DND-41 (cell line): ENCODE measurements at regions not wholly inside any gene's neighbourhood (a gene's known extent, or its start where the extent isn't known, plus 50 kb on each side); places are given as distances from the start of the nearest gene placed in this dataset.

ENCODE experiments used
- ATAC-seq: fragments of 200-7000 bp; cut with Tn5 transposase; 3 replicates; pipeline ENCODE4 v1.9.1; 2021; ENCODE audit warnings: low read depth; ENCODE audit not compliant: insufficient read depth
- DNase-seq: peaks from one replicate; pipeline ENCODE4 v3.0.0-alpha.2; 2020
- H2AFZ ChIP-seq: 2 replicates; pipeline ENCODE4 v1.6.0; 2012; ENCODE audit warnings: low read depth, low read length
- H3K27ac ChIP-seq: 2 replicates; pipeline ENCODE4 v1.5.1; 2012; ENCODE audit warnings: low read length, inconsistent platforms
- H3K27me3 ChIP-seq: fragments of 200-600 bp; sonication (generic); 2 replicates; pipeline ENCODE4 v1.6.0; 2012; ENCODE audit warnings: low read length, mild to moderate bottlenecking, inconsistent platforms; ENCODE audit not compliant: insufficient read depth, poor library complexity
- H3K36me3 ChIP-seq: 2 replicates; pipeline ENCODE4 v1.5.1; 2012; ENCODE audit warnings: low read length, inconsistent platforms; ENCODE audit not compliant: insufficient read depth
- H3K4me1 ChIP-seq: 2 replicates; pipeline ENCODE4 v1.5.1; 2012; ENCODE audit warnings: mild to moderate bottlenecking, low read length; ENCODE audit not compliant: insufficient read depth
- H3K4me2 ChIP-seq: 2 replicates; pipeline ENCODE4 v1.6.0; 2012; ENCODE audit warnings: mild to moderate bottlenecking, moderate library complexity, low read length, inconsistent platforms; ENCODE audit not compliant: insufficient read depth
- H3K4me3 ChIP-seq, 2 experiments: fragments of 200-600 bp in 1 of 2; shearing (Covaris generic) in 1 of 2; 2 replicates each; pipeline ENCODE4 v1.5.1; 2012 to 2016; ENCODE audit warnings: inconsistent platforms in 2 of 2, low read length in 2 of 2, mild to moderate bottlenecking in 2 of 2, low read depth in 1 of 2, moderate library complexity in 1 of 2
- H3K79me2 ChIP-seq: 2 replicates; pipeline ENCODE4 v1.6.0; 2012; ENCODE audit warnings: low read length, inconsistent platforms; ENCODE audit not compliant: insufficient read depth
- H3K9ac ChIP-seq: 2 replicates; pipeline ENCODE4 v1.6.0; 2012; ENCODE audit warnings: low read depth, mild to moderate bottlenecking, inconsistent platforms, low read length, moderate library complexity
- H3K9me3 ChIP-seq: 2 replicates; pipeline ENCODE4 v1.5.1; 2012; ENCODE audit warnings: low read length, moderate library complexity, mild to moderate bottlenecking, inconsistent platforms; ENCODE audit not compliant: insufficient read depth, severe bottlenecking
- H4K20me1 ChIP-seq: 2 replicates; pipeline ENCODE4 v1.6.0; 2012; ENCODE audit warnings: low read length; ENCODE audit not compliant: insufficient read depth
- EZH2 ChIP-seq: IDR thresholded peaks from 3 replicates; pipeline ENCODE4 v1.6.1; 2012; ENCODE audit warnings: borderline replicate concordance, low read depth, mild to moderate bottlenecking, moderate library complexity, low read length, inconsistent platforms; ENCODE audit not compliant: severe bottlenecking
- TF ChIP-seq, protein P1 (sequence below): IDR thresholded peaks from 2 replicates; pipeline ENCODE4 v1.5.1; 2012; ENCODE audit warnings: borderline replicate concordance, low read length, moderate library complexity, mild to moderate bottlenecking; ENCODE audit not compliant: poor library complexity, severe bottlenecking; ENCODE audit errors: extremely low read depth

DNA sequence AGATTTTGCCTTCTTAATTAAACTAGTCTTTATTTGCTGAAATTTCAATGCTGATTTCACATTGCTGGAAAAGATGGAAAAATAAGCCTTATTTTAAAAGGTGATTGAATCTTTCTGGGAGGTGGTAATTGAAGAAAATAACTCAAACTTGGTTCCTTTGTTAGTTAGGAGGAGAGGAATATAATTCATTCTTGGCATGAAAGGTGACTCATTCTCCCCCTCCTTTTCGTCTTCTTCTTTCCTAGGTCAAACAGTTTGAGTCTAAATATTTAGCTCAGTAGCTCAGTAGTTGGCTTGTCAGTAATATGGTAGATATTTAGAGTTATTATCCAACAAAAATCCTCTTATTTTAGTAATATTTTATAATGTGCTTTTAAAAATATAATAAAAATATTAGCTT, 353.9 kb upstream of the MEF2C start:
- DNase-seq (no peak), ATAC-seq (no peak)
- no peak overlapping the region for H3K9ac ChIP-seq
- H4K20me1 ChIP-seq: no peaks in the 10 kb centered on the region
- no peaks in the 10 kb centered on the region for H3K79me2 ChIP-seq
- no peak overlapping the region for H2AFZ ChIP-seq
- no peak overlapping the region for H3K4me3 ChIP-seq
- H3K4me2 ChIP-seq: no peak overlapping the region
- no peak overlapping the region for H3K27ac ChIP-seq
- no peaks in the 10 kb centered on the region for H3K27me3 ChIP-seq
- H3K36me3 ChIP-seq: no peaks in the 10 kb centered on the region
- H3K9me3 ChIP-seq: no peaks in the 10 kb centered on the region
- TF ChIP-seq, protein P1, sequence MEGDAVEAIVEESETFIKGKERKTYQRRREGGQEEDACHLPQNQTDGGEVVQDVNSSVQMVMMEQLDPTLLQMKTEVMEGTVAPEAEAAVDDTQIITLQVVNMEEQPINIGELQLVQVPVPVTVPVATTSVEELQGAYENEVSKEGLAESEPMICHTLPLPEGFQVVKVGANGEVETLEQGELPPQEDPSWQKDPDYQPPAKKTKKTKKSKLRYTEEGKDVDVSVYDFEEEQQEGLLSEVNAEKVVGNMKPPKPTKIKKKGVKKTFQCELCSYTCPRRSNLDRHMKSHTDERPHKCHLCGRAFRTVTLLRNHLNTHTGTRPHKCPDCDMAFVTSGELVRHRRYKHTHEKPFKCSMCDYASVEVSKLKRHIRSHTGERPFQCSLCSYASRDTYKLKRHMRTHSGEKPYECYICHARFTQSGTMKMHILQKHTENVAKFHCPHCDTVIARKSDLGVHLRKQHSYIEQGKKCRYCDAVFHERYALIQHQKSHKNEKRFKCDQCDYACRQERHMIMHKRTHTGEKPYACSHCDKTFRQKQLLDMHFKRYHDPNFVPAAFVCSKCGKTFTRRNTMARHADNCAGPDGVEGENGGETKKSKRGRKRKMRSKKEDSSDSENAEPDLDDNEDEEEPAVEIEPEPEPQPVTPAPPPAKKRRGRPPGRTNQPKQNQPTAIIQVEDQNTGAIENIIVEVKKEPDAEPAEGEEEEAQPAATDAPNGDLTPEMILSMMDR: no peak
- no peaks in the 10 kb centered on the region for H3K4me1 ChIP-seq

DNA sequence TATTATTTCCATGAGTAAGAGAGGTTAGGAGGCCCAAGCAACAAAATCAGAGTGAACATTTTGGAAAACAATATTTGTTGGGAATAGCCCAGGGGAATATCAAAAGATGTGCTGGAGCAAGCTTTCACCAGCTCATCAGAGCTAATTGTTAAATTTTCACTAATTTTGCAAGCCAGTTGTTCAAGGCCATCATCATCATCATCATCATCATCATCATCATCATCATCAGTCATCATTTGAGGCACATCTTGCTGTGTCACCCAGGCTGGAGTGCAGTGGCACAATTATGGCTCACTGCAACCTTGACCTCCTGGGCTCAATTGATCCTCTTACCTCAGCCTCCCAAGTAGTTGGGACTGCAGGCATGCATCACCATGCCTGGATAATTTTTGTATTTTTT, 350.5 kb upstream of the MEF2C start:
- Histone ChIP-seq H3K9me3 (peaks cover 13% of the 10 kb centered on the region), H3K27ac (no peak overlapping the region), H4K20me1 (no peaks in the 10 kb centered on the region), H3K4me3 (no peak overlapping the region), H3K36me3 (no peaks in the 10 kb centered on the region), H3K79me2 (no peaks in the 10 kb centered on the region), H3K27me3 (no peaks in the 10 kb centered on the region), H3K9ac (no peak overlapping the region), H2AFZ (no peak overlapping the region), H3K4me2 (no peak overlapping the region), H3K4me1 (no peaks in the 10 kb centered on the region)
- no peak for DNase-seq
- ATAC-seq: no peak
- TF ChIP-seq, protein P1: no peak
- TF ChIP-seq EZH2: no peak

DNA sequence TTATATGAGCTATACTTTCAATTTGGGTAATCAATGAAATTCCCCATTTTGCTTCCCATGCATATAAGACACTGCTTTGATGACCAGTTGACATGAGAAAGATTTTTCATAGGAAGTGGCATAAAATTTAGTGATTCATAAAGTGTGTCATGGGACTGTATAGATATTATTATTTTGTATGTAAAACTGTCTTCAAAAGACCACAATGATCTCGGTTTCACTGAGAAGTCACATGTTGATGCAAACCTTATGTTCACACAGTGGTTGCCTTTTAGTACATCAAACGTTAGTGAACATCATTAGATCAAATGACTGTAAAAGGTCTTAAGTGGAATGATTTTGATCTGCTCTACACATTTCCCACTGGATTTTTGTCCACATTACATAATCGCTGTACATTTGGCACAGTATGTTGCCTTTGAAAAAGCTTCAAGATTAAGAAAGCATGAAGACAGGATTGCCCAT, 349.2 kb upstream of the MEF2C start:
- Histone ChIP-seq H4K20me1 (no peaks in the 10 kb centered on the region), H2AFZ (no peak overlapping the region), H3K79me2 (no peaks in the 10 kb centered on the region), H3K36me3 (no peaks in the 10 kb centered on the region), H3K4me1 (no peaks in the 10 kb centered on the region), H3K27ac (no peak overlapping the region), H3K4me2 (no peak overlapping the region), H3K4me3 (no peak overlapping the region), H3K27me3 (no peaks in the 10 kb centered on the region), H3K9me3 (peaks cover 13% of the 10 kb centered on the region), H3K9ac (no peak overlapping the region)
- DNase-seq (no peak), ATAC-seq (no peak)
- TF ChIP-seq, protein P1: no peak
- TF ChIP-seq EZH2: no peak

DNA sequence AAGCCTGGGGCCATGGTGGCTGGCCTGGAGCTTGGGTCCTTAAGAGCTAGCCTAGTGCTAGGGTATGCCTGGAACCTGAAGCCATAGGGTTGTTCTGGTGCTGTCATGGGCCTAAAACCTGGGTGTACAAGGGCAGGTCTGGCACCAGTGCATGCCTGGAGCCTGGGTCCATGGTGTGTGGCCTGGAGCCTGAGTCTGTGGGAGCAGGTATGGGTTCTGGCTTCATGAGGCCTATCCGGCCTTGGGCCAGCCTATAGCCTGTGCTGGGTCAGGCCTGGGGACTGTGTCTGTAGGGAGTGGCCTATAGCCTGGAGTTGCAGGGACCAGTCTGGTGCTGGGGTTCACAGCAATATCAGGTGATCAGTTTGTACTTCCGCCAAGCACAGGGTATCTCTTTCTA, 347.2 kb upstream of the MEF2C start:
- TF ChIP-seq EZH2: no peak
- TF ChIP-seq, protein P1: no peak
- no peak overlapping the region for H3K27ac ChIP-seq
- no peak for ATAC-seq
- H3K4me2 ChIP-seq: no peak overlapping the region
- no peak overlapping the region for H3K4me3 ChIP-seq
- DNase-seq: no peak
- H2AFZ ChIP-seq: no peak overlapping the region
- H3K36me3 ChIP-seq: no peaks in the 10 kb centered on the region
- H3K9me3 ChIP-seq: peaks cover 13% of the 10 kb centered on the region
- no peak overlapping the region for H3K9ac ChIP-seq
- H3K79me2 ChIP-seq: no peaks in the 10 kb centered on the region
- no peaks in the 10 kb centered on the region for H4K20me1 ChIP-seq
- H3K4me1 ChIP-seq: no peaks in the 10 kb centered on the region
- H3K27me3 ChIP-seq: no peaks in the 10 kb centered on the region
